Activated naive CD8-positive, alpha-beta T cell treated with anti-CD3 and anti-CD28 coated beads for 36 hours (primary cell): ENCODE measurements at regions not wholly inside any gene's neighbourhood (a gene's known extent, or its start where the extent isn't known, plus 50 kb on each side); places are given as distances from the start of the nearest gene placed in this dataset.

Experiments used
- DNase-seq: peaks from one replicate; pipeline ENCODE4 v3.0.0; 2021
- H3K27ac Mint-ChIP-seq: one replicate; pipeline ENCODE4 v1.8.0; 2022; ENCODE audit warnings: mild to moderate bottlenecking, moderate library complexity, mixed read lengths
- H3K27me3 Mint-ChIP-seq: one replicate; pipeline ENCODE4 v1.8.0; 2022; ENCODE audit warnings: mild to moderate bottlenecking, mixed read lengths
- H3K36me3 Mint-ChIP-seq: one replicate; pipeline ENCODE4 v1.8.0; 2021; ENCODE audit warnings: mild to moderate bottlenecking, mixed read lengths
- H3K4me1 Mint-ChIP-seq: one replicate; pipeline ENCODE4 v1.8.0; 2021; ENCODE audit warnings: mixed read lengths
- H3K4me3 Mint-ChIP-seq: one replicate; pipeline ENCODE4 v1.8.0; 2022; ENCODE audit warnings: mild to moderate bottlenecking, moderate library complexity, mixed read lengths
- H3K9me3 Mint-ChIP-seq: one replicate; pipeline ENCODE4 v1.8.0; 2022; ENCODE audit warnings: mixed read lengths

DNA sequence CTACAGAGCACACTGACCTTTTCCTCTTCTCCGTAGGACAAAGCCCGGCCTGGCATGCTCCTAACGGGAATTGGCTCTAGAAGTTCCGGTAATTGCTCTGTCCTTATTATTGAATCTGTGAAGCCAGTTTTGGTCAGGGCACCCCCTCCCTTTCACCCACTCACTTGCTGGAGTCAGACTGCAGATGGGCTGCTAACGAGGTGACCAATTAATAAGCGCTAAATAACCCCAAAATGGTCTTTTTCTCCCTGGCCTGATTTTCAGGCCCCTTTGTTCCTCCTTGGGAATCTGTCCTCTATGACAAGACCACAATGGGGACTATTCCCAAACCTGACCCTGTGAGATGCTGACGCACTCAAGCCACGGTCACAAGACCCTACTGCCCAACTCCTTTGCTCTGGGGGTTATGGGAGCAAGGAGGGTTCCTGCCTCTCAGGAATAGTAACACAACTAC lies 610.0 kb upstream of the CADM1 start:
- Mint-ChIP-seq H3K27ac (no peak overlapping the region), H3K4me1 (no peaks in the 10 kb centered on the region), H3K36me3 (no peaks in the 10 kb centered on the region), H3K9me3 (no peaks in the 10 kb centered on the region), H3K27me3 (no peaks in the 10 kb centered on the region), H3K4me3 (no peak overlapping the region)
- no peak for DNase-seq

DNA sequence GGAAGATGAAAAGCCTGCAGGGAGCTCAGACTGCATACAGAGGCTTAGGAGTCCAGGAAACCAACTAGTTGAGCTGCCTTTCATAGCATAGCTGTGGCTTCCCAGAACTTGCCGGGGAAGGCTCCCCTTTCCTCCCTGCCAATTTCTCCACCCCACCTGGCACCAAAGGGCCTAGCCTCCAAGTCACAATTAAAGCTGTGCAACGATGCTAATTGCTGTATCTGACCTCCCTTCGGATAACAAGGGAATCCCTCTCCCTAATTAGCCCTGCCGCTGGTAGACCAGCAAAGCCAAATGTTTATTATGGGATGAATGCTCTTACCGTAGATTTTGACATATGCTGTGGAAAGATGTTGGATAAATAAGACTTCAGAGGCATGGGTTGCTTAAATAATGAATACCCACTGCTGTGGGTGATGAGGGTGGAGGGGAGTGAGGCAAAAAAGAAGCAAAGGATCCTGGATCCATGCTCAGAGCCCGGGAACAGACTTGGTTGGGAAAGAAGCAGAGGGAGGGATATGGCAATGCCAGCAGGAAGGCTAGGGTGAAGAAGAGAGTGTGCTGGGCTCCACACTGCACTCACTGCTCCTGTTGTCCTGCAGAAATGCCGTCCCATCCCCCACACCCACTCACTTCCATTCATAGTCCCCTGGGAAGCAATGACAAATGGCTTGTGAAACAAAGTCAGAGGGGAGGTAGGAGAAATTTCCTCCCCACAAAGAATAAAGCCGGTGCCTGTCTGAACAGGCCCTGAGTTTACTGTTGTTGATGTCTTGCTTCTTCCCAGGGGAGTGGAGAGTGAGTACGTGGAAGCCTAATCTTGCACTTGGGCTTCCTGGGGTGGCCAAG lies 608.1 kb upstream of the CADM1 start:
- H3K4me1 Mint-ChIP-seq, result no peaks in the 10 kb centered on the region
- no peak for DNase-seq
- H3K27me3 Mint-ChIP-seq, result peaks cover 5% of the 10 kb centered on the region
- no peaks in the 10 kb centered on the region for H3K36me3 Mint-ChIP-seq
- H3K27ac Mint-ChIP-seq, result no peak overlapping the region
- no peaks in the 10 kb centered on the region for H3K9me3 Mint-ChIP-seq
- H3K4me3 Mint-ChIP-seq, result no peak overlapping the region

DNA sequence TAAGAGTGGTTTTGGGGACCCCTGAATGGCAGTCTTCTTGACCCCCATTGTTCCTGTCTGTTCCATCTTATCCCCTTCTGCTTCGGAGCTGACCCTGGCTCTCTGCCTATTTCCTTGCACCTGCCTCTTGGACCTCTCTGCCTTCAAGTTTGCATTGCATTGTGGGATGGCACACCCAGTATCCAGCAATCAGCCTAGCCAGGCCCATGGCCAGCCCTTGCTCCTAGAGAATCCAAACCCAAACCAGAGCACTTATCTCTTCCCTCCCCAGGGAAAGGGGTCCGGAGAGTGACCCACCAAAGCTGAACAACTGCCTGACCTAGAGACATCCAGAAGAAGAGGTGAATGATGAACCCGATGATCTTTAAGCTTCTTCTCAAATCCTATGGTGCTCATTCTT lies 607.3 kb upstream of the CADM1 start:
- no peak for DNase-seq
- H3K27ac Mint-ChIP-seq, result no peak overlapping the region
- no peak overlapping the region for H3K4me3 Mint-ChIP-seq
- no peaks in the 10 kb centered on the region for H3K4me1 Mint-ChIP-seq
- H3K9me3 Mint-ChIP-seq, result no peaks in the 10 kb centered on the region
- H3K27me3 Mint-ChIP-seq, result peaks cover 5% of the 10 kb centered on the region
- no peaks in the 10 kb centered on the region for H3K36me3 Mint-ChIP-seq

GRCh38 chr11:116110802-116111201 lies 606.6 kb upstream of the CADM1 start:
- peaks cover 5% of the 10 kb centered on the region for H3K27me3 Mint-ChIP-seq
- H3K4me3 Mint-ChIP-seq, result no peak overlapping the region
- DNase-seq, result no peak
- no peaks in the 10 kb centered on the region for H3K4me1 Mint-ChIP-seq
- H3K36me3 Mint-ChIP-seq, result no peaks in the 10 kb centered on the region
- no peaks in the 10 kb centered on the region for H3K9me3 Mint-ChIP-seq
- no peak overlapping the region for H3K27ac Mint-ChIP-seq

DNA sequence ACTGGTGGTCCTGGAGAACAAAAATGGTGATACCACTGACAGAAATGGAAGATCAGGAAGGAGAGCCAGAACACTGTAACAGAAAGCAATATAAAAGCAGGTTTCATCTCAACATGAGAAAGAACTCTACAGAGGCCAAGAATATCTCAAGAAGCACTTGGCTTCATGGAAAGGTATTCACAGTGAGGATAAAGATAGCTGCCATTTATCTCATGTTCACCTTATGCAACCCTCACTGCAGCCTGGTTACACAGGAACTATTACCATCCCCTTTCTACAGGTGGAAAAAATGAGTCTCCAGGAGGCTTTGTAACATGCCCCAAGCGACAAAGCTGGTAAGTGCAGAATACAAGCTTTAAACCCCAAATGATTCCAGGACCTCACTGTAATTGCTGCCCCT lies 606.1 kb upstream of the CADM1 start:
- no peak for DNase-seq
- no peak overlapping the region for H3K27ac Mint-ChIP-seq
- H3K4me1 Mint-ChIP-seq, result no peaks in the 10 kb centered on the region
- H3K9me3 Mint-ChIP-seq, result no peaks in the 10 kb centered on the region
- H3K27me3 Mint-ChIP-seq, result peaks cover 5% of the 10 kb centered on the region
- H3K36me3 Mint-ChIP-seq, result no peaks in the 10 kb centered on the region
- no peak overlapping the region for H3K4me3 Mint-ChIP-seq

GRCh38 chr11:116109228-116109627 lies 605.0 kb upstream of the CADM1 start:
- H3K27me3 Mint-ChIP-seq, result peaks cover 5% of the 10 kb centered on the region
- no peaks in the 10 kb centered on the region for H3K36me3 Mint-ChIP-seq
- no peak for DNase-seq
- no peak overlapping the region for H3K27ac Mint-ChIP-seq
- H3K4me1 Mint-ChIP-seq, result no peaks in the 10 kb centered on the region
- H3K9me3 Mint-ChIP-seq, result no peaks in the 10 kb centered on the region
- no peak overlapping the region for H3K4me3 Mint-ChIP-seq

GRCh38 chr11:116108161-116108560 lies 603.9 kb upstream of the CADM1 start:
- Mint-ChIP-seq H3K27me3 (peaks cover 5% of the 10 kb centered on the region), H3K36me3 (no peaks in the 10 kb centered on the region), H3K4me1 (no peaks in the 10 kb centered on the region), H3K27ac (no peak overlapping the region), H3K9me3 (no peaks in the 10 kb centered on the region), H3K4me3 (no peak overlapping the region)
- no peak for DNase-seq

GRCh38 chr11:116107229-116107628 lies 603.0 kb upstream of the CADM1 start:
- Mint-ChIP-seq H3K4me1 (no peaks in the 10 kb centered on the region), H3K27ac (no peak overlapping the region), H3K9me3 (no peaks in the 10 kb centered on the region), H3K27me3 (peaks cover 5% of the 10 kb centered on the region), H3K4me3 (no peak overlapping the region), H3K36me3 (no peaks in the 10 kb centered on the region)
- no peak for DNase-seq

DNA sequence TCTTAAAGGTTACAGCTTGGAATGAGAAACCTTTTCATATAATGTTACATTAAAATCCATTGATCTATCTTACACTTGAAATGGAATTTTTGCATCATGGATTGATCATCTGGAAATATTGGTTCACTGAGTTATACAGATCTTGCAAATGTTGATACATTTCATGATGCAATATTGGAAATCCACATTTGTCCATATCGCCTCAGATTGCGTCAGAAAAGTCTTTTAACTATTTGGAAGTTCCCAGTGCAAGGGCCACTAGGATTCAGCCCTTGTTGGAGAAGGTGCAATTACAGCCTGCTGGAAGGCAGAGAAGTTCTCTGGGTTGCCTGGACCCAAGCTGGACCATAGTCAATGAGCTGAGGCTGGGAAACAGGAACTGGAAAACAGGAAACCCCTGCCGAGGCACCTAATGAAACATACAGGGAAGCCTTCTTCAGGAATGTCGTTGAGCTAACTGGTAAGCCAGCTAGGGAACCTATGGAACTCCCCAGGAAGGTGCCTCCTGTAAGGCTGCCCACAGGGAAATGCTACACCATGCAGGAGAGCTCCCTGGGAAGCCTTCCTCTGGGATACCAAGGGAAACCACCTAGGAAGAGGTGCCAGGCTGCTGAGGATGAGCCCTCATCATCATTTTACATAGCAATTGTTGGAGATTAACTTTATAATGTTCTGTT lies 600.4 kb upstream of the CADM1 start:
- Mint-ChIP-seq H3K36me3 (no peaks in the 10 kb centered on the region), H3K4me3 (no peak overlapping the region), H3K4me1 (no peaks in the 10 kb centered on the region), H3K27ac (no peak overlapping the region), H3K27me3 (peaks cover 5% of the 10 kb centered on the region), H3K9me3 (no peaks in the 10 kb centered on the region)
- no peak for DNase-seq

DNA sequence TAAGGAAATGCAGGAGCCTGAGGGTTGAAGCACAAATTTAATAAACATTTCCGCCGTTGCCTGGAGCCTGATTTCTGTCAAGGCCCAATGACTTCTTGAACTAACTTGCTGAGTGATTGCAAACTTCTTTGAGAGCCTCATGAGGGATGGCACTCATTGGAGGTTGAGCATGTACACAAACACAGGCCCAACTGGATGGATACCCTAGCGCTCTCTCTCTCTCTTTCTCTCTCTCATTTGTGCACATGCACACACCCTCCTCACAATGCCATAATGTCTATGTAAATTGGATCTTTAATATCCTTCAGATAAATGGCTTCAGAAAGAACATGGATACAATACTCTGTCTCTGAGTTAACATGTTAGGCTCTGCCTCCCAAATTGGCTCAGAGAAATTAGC lies 597.7 kb upstream of the CADM1 start:
- no peaks in the 10 kb centered on the region for H3K27me3 Mint-ChIP-seq
- no peaks in the 10 kb centered on the region for H3K36me3 Mint-ChIP-seq
- no peak for DNase-seq
- H3K9me3 Mint-ChIP-seq, result no peaks in the 10 kb centered on the region
- H3K4me1 Mint-ChIP-seq, result no peaks in the 10 kb centered on the region
- H3K27ac Mint-ChIP-seq, result no peak overlapping the region
- H3K4me3 Mint-ChIP-seq, result no peak overlapping the region

GRCh38 chr11:116100016-116100415 lies 595.8 kb upstream of the CADM1 start:
- H3K27ac Mint-ChIP-seq, result no peak overlapping the region
- no peaks in the 10 kb centered on the region for H3K9me3 Mint-ChIP-seq
- no peaks in the 10 kb centered on the region for H3K4me1 Mint-ChIP-seq
- no peaks in the 10 kb centered on the region for H3K36me3 Mint-ChIP-seq
- no peak overlapping the region for H3K4me3 Mint-ChIP-seq
- no peak for DNase-seq
- H3K27me3 Mint-ChIP-seq, result no peaks in the 10 kb centered on the region

GRCh38 chr11:116099541-116099940 lies 595.3 kb upstream of the CADM1 start:
- Mint-ChIP-seq H3K36me3 (no peaks in the 10 kb centered on the region), H3K9me3 (no peaks in the 10 kb centered on the region), H3K4me3 (no peak overlapping the region), H3K27me3 (no peaks in the 10 kb centered on the region), H3K4me1 (no peaks in the 10 kb centered on the region), H3K27ac (no peak overlapping the region)
- no peak for DNase-seq

GRCh38 chr11:116096272-116096995 lies 592.2 kb upstream of the CADM1 start:
- DNase-seq, result no peak
- Mint-ChIP-seq H3K4me3 (no peak overlapping the region), H3K36me3 (no peaks in the 10 kb centered on the region), H3K27me3 (no peaks in the 10 kb centered on the region), H3K27ac (no peak overlapping the region), H3K4me1 (no peaks in the 10 kb centered on the region), H3K9me3 (no peaks in the 10 kb centered on the region)

- H3K27me3 Mint-ChIP-seq, result no peaks in the 10 kb centered on the region
Observed at GRCh38 chr11:116093481-116094270, 589.5 kb upstream of the CADM1 start.

DNA sequence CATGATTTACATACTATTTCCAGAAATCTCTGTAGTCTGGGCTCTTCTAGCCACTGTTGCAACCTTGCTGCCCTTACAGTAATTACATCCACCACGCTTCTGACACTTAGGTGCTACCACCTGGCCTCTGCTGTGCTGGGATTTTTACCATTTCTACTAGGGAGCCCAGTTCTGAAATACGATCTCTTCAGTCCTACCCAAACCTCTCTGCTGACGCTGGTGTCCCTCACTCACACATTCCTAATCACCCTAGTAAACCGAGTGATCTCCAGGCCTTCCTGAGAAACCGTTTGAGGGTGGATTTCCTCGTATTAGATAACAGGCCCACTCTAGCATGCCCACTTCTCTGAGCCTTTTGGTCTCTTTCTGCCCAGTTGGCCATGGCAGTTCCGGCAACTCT lies 588.9 kb upstream of the CADM1 start:
- no peak for DNase-seq
- no peak overlapping the region for H3K4me3 Mint-ChIP-seq
- H3K27me3 Mint-ChIP-seq, result no peaks in the 10 kb centered on the region
- H3K9me3 Mint-ChIP-seq, result no peaks in the 10 kb centered on the region
- no peaks in the 10 kb centered on the region for H3K36me3 Mint-ChIP-seq
- no peak overlapping the region for H3K27ac Mint-ChIP-seq
- H3K4me1 Mint-ChIP-seq, result no peaks in the 10 kb centered on the region

More at GRCh38 chr11:116093481-116094270, 589.5 kb upstream of the CADM1 start:
- DNase-seq, result no peak
- H3K36me3 Mint-ChIP-seq, result no peaks in the 10 kb centered on the region
- H3K9me3 Mint-ChIP-seq, result no peaks in the 10 kb centered on the region
- H3K27ac Mint-ChIP-seq, result no peak overlapping the region
- H3K4me3 Mint-ChIP-seq, result no peak overlapping the region
- H3K4me1 Mint-ChIP-seq, result no peaks in the 10 kb centered on the region
